GM12878 (cell line): ENCODE measurements at regions not wholly inside any gene's neighbourhood (a gene's known extent, or its start where the extent isn't known, plus 50 kb on each side); places are given as distances from the start of the nearest gene placed in this dataset.
A peak's percentile ranks its signal among the peaks of the same experiment; 100 is the strongest.

Experiments used
- ATAC-seq: fragments of 200-7000 bp; cut with Tn5 transposase; 3 replicates; pipeline ENCODE4 v1.9.1; 2020; ENCODE audit warnings: mild to moderate bottlenecking, moderate library complexity
- BruUV-seq: library from RNA; stranded (reverse); fragments of 400-500 nt; replicated peaks from 2 replicates; lab custom pipeline; 2021; lab: Mats Ljungman, UMichigan
- CTCF ChIA-PET: fragments of 300-600 bp; sonication (Branson Sonifier 250); formaldehyde crosslinking; extraction: SDS; loops from one replicate; lab custom pipeline; 2021; ENCODE audit warnings: inconsistent platforms; lab: Yijun Ruan, JAX
- POLR2A ChIA-PET: fragments of 350-600 bp; formaldehyde crosslinking; extraction: SDS; loops from one replicate; lab custom pipeline; 2021; ENCODE audit warnings: inconsistent platforms; lab: Charles Lee
- RAD21 ChIA-PET: fragments of 300-600 bp; sonication (Branson Sonifier 250); formaldehyde crosslinking; loops from one replicate; lab custom pipeline; 2023; ENCODE audit warnings: antibody characterized with exemption; ENCODE audit not compliant: unreplicated experiment; lab: Charles Lee
- SMC1A ChIA-PET: fragments of 300-600 bp; sonication (Branson Sonifier 250); formaldehyde crosslinking; loops from one replicate; lab custom pipeline; 2023; ENCODE audit not compliant: unreplicated experiment, uncharacterized antibody; lab: Charles Lee
- DNase-seq: peaks from one replicate; pipeline ENCODE4 v3.0.0-alpha.2; 2011; ENCODE audit warnings: low read depth, low spot score
- FAIRE-seq: peaks from 3 replicates; lab custom pipeline; 2011; peaks lifted over from hg19 to GRCh38; lab: Jason Lieb, UNC
- H2AFZ ChIP-seq: 2 replicates; pipeline ENCODE4 v1.6.0; 2011; ENCODE audit warnings: low read depth, low read length, control low read depth; ENCODE audit not compliant: control insufficient read depth
- H3K27ac ChIP-seq: 2 replicates; pipeline ENCODE4 v1.5.1; 2011; ENCODE audit warnings: control low read depth; ENCODE audit not compliant: control insufficient read depth, insufficient read depth
- H3K27me3 ChIP-seq, 2 experiments: replicated peaks in 1 of 2; 2 replicates each; pipeline versions ENCODE4 v1.6.0 to v1.6.1; 2011; ENCODE audit warnings: low read length in 1 of 2; ENCODE audit not compliant: control insufficient read depth in 2 of 2, insufficient read depth in 2 of 2
- H3K36me3 ChIP-seq, 2 experiments: 2 replicates each; pipeline ENCODE4 v1.5.1; 2011; ENCODE audit warnings: low read length in 1 of 2; ENCODE audit not compliant: control insufficient read depth in 2 of 2, insufficient read depth in 2 of 2
- H3K4me1 ChIP-seq: 2 replicates; pipeline ENCODE4 v1.6.1; 2011; ENCODE audit warnings: mild to moderate bottlenecking, low read length, moderate library complexity, mixed read lengths; ENCODE audit not compliant: control insufficient read depth, insufficient read depth
- H3K4me2 ChIP-seq: 2 replicates; pipeline ENCODE4 v1.6.0; 2011; ENCODE audit warnings: control low read depth; ENCODE audit not compliant: control insufficient read depth, insufficient read depth
- H3K4me3 ChIP-seq: fragments of 200-600 bp; sonication (generic); 2 replicates; pipeline ENCODE4 v1.5.1; 2016
- H3K79me2 ChIP-seq: 2 replicates; pipeline ENCODE4 v1.6.0; 2011; ENCODE audit warnings: low read length; ENCODE audit not compliant: control insufficient read depth, insufficient read depth
- H3K9ac ChIP-seq: 2 replicates; pipeline ENCODE4 v1.8.0; 2011; ENCODE audit warnings: low read length, control low read depth, mixed read lengths; ENCODE audit not compliant: control insufficient read depth, insufficient read depth
- H3K9me3 ChIP-seq: replicated peaks from 3 replicates; pipeline ENCODE4 v1.5.1; 2011; ENCODE audit warnings: mild to moderate bottlenecking, low read length; ENCODE audit not compliant: control insufficient read depth, insufficient read depth
- H4K20me1 ChIP-seq: 2 replicates; pipeline ENCODE4 v1.6.0; 2011; ENCODE audit not compliant: control insufficient read depth, insufficient read depth
- BMI1 ChIP-seq: fragments of 450-650 bp; IDR thresholded peaks from 2 replicates; pipeline ENCODE4 v1.6.1; 2016; ENCODE audit warnings: mild to moderate bottlenecking, moderate library complexity, borderline replicate concordance
- BRCA1 ChIP-seq: IDR thresholded peaks from 2 replicates; pipeline ENCODE4 v1.6.1; 2011; ENCODE audit warnings: low read depth, low read length, improper control_type of control experiment
- FOXK2 ChIP-seq: fragments of 450-650 bp; IDR thresholded peaks from 2 replicates; pipeline ENCODE4 v1.6.1; 2017; ENCODE audit warnings: mild to moderate bottlenecking, moderate library complexity
- IKZF2 ChIP-seq, 2 experiments: fragments of 450-650 bp; IDR thresholded peaks; 2 replicates each; pipeline ENCODE4 v1.6.1; 2017; ENCODE audit warnings: mild to moderate bottlenecking in 2 of 2, moderate library complexity in 2 of 2
- MEF2B ChIP-seq: fragments of 450-650 bp; IDR thresholded peaks from 2 replicates; pipeline ENCODE4 v1.6.1; 2018; ENCODE audit warnings: mild to moderate bottlenecking, moderate library complexity; ENCODE audit not compliant: partially characterized antibody, poor library complexity, severe bottlenecking
- NFIC ChIP-seq: IDR thresholded peaks from 2 replicates; pipeline ENCODE4 v1.6.1; 2012; ENCODE audit warnings: low read depth, mild to moderate bottlenecking, inconsistent platforms, low read length, moderate library complexity
- NR2C1 ChIP-seq: fragments of 450-650 bp; IDR thresholded peaks from 2 replicates; pipeline ENCODE4 v1.6.1; 2017; ENCODE audit warnings: antibody characterized with exemption, mild to moderate bottlenecking, moderate library complexity
- PML ChIP-seq: IDR thresholded peaks from 2 replicates; pipeline ENCODE4 v1.6.1; 2012; ENCODE audit warnings: low read length, inconsistent platforms
- POLR2AphosphoS5 ChIP-seq: IDR thresholded peaks from 2 replicates; pipeline ENCODE4 v1.6.1; 2011; ENCODE audit warnings: mild to moderate bottlenecking, low read length, inconsistent platforms
- RUNX3 ChIP-seq: IDR thresholded peaks from 2 replicates; pipeline ENCODE4 v1.6.1; 2012; ENCODE audit warnings: low read length, inconsistent platforms
- TBL1XR1 ChIP-seq: IDR thresholded peaks from 2 replicates; pipeline ENCODE4 v1.6.1; 2012; ENCODE audit warnings: low read depth, low read length, improper control_type of control experiment
- WGBS: methylation state at CpG from one replicate; pipeline ENCODE4 v1.1.6; 2016; ENCODE audit warnings: low lambda C conversion rate; ENCODE audit not compliant: insufficient replicate concordance, insufficient coverage; ENCODE audit errors: missing lambda C conversion rate; 5-methylcytosine and 5-hydroxymethylcytosine counted together
- in situ Hi-C: fragments of 300-500 bp; cut with MboI; formaldehyde crosslinking; loops from 9 replicates; pipeline ENCODE4 v1.14.3; 2018; ENCODE audit warnings: mixed read lengths
- intact Hi-C: fragments of 100-400 bp; cut with micrococcal nuclease; formaldehyde crosslinking; loops from one replicate; pipeline ENCODE4 v1.14.2; 2022; ENCODE audit not compliant: unreplicated experiment
- TF ChIP-seq, protein P1 (sequence below): fragments of 450-650 bp; IDR thresholded peaks from 2 replicates; pipeline ENCODE4 v1.6.1; 2018; ENCODE audit warnings: mild to moderate bottlenecking, low read depth, moderate library complexity; ENCODE audit not compliant: partially characterized antibody
- TF ChIP-seq, protein P2 (sequence below): fragments of 450-650 bp; IDR thresholded peaks from 2 replicates; pipeline ENCODE4 v1.6.1; 2017; ENCODE audit warnings: antibody characterized with exemption, mild to moderate bottlenecking, moderate library complexity
- TF ChIP-seq, protein P3 (sequence below): fragments of 450-650 bp; formaldehyde crosslinking; IDR thresholded peaks from 2 replicates; pipeline ENCODE4 v1.5.0; 2022; ENCODE audit warnings: mild to moderate bottlenecking, missing genetic modification characterization
- TF ChIP-seq, protein P4 (sequence below): fragments of 450-650 bp; IDR thresholded peaks from 2 replicates; pipeline ENCODE4 v1.6.1; 2017; ENCODE audit warnings: low read depth, mild to moderate bottlenecking, moderate library complexity

DNA sequence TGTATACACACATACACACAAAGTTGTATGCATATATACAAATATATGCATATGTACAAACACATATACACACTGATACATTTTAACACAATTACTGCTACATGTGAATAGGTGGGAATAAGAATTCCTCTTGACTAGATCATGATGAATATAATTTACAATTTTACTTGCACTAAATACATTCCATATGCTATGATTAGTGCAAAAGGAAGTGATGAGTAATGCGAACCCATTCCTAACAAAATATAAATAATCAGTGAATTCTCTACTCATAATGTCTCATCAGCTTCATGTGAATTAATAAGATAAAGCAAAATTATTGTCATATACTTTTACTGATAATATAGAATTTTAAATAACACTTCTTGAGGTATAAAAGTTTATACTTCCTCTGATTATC lies 1077.3 kb upstream of the PCDH10 start:
- RAD21 ChIA-PET = no interaction called here
- in situ Hi-C loops (no loop called here), intact Hi-C loops (no loop called here)
- no peaks in the 10 kb centered on the region for H3K27me3 ChIP-seq
- 29% methylated on average over 1 of the region's 1 CpG for WGBS
- no peak overlapping the region for H3K27ac ChIP-seq
- no peaks in the 10 kb centered on the region for H4K20me1 ChIP-seq
- H3K9ac ChIP-seq = no peak overlapping the region
- POLR2A ChIA-PET = no interaction called here
- SMC1A ChIA-PET = no interaction called here
- H3K9me3 ChIP-seq = no peaks in the 10 kb centered on the region
- TF ChIP-seq, protein P1, sequence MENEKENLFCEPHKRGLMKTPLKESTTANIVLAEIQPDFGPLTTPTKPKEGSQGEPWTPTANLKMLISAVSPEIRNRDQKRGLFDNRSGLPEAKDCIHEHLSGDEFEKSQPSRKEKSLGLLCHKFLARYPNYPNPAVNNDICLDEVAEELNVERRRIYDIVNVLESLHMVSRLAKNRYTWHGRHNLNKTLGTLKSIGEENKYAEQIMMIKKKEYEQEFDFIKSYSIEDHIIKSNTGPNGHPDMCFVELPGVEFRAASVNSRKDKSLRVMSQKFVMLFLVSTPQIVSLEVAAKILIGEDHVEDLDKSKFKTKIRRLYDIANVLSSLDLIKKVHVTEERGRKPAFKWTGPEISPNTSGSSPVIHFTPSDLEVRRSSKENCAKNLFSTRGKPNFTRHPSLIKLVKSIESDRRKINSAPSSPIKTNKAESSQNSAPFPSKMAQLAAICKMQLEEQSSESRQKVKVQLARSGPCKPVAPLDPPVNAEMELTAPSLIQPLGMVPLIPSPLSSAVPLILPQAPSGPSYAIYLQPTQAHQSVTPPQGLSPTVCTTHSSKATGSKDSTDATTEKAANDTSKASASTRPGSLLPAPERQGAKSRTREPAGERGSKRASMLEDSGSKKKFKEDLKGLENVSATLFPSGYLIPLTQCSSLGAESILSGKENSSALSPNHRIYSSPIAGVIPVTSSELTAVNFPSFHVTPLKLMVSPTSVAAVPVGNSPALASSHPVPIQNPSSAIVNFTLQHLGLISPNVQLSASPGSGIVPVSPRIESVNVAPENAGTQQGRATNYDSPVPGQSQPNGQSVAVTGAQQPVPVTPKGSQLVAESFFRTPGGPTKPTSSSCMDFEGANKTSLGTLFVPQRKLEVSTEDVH = no peak
- TF ChIP-seq TBL1XR1 (no peak), RUNX3 (no peak), NR2C1 (no peak), PML (no peak), MEF2B (no peak), BRCA1 (no peak), NFIC (no peak), POLR2AphosphoS5 (no peak), BMI1 (no peak), IKZF2 (IDR thresholded peaks at IDR 0.05) (no peak), FOXK2 (no peak)
- TF ChIP-seq, protein P2, sequence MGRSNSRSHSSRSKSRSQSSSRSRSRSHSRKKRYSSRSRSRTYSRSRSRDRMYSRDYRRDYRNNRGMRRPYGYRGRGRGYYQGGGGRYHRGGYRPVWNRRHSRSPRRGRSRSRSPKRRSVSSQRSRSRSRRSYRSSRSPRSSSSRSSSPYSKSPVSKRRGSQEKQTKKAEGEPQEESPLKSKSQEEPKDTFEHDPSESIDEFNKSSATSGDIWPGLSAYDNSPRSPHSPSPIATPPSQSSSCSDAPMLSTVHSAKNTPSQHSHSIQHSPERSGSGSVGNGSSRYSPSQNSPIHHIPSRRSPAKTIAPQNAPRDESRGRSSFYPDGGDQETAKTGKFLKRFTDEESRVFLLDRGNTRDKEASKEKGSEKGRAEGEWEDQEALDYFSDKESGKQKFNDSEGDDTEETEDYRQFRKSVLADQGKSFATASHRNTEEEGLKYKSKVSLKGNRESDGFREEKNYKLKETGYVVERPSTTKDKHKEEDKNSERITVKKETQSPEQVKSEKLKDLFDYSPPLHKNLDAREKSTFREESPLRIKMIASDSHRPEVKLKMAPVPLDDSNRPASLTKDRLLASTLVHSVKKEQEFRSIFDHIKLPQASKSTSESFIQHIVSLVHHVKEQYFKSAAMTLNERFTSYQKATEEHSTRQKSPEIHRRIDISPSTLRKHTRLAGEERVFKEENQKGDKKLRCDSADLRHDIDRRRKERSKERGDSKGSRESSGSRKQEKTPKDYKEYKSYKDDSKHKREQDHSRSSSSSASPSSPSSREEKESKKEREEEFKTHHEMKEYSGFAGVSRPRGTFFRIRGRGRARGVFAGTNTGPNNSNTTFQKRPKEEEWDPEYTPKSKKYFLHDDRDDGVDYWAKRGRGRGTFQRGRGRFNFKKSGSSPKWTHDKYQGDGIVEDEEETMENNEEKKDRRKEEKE = no peak
- TF ChIP-seq, protein P3, sequence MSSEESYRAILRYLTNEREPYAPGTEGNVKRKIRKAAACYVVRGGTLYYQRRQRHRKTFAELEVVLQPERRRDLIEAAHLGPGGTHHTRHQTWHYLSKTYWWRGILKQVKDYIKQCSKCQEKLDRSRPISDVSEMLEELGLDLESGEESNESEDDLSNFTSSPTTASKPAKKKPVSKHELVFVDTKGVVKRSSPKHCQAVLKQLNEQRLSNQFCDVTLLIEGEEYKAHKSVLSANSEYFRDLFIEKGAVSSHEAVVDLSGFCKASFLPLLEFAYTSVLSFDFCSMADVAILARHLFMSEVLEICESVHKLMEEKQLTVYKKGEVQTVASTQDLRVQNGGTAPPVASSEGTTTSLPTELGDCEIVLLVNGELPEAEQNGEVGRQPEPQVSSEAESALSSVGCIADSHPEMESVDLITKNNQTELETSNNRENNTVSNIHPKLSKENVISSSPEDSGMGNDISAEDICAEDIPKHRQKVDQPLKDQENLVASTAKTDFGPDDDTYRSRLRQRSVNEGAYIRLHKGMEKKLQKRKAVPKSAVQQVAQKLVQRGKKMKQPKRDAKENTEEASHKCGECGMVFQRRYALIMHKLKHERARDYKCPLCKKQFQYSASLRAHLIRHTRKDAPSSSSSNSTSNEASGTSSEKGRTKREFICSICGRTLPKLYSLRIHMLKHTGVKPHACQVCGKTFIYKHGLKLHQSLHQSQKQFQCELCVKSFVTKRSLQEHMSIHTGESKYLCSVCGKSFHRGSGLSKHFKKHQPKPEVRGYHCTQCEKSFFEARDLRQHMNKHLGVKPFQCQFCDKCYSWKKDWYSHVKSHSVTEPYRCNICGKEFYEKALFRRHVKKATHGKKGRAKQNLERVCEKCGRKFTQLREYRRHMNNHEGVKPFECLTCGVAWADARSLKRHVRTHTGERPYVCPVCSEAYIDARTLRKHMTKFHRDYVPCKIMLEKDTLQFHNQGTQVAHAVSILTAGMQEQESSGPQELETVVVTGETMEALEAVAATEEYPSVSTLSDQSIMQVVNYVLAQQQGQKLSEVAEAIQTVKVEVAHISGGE = no peak
- TF ChIP-seq, protein P4, sequence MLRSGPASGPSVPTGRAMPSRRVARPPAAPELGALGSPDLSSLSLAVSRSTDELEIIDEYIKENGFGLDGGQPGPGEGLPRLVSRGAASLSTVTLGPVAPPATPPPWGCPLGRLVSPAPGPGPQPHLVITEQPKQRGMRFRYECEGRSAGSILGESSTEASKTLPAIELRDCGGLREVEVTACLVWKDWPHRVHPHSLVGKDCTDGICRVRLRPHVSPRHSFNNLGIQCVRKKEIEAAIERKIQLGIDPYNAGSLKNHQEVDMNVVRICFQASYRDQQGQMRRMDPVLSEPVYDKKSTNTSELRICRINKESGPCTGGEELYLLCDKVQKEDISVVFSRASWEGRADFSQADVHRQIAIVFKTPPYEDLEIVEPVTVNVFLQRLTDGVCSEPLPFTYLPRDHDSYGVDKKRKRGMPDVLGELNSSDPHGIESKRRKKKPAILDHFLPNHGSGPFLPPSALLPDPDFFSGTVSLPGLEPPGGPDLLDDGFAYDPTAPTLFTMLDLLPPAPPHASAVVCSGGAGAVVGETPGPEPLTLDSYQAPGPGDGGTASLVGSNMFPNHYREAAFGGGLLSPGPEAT = no peak
- H3K4me1 ChIP-seq = no peaks in the 10 kb centered on the region
- no peak overlapping the region for H3K4me2 ChIP-seq
- H3K36me3 ChIP-seq = no peaks in the 10 kb centered on the region
- H2AFZ ChIP-seq = no peak overlapping the region
- no peak for ATAC-seq
- BruUV-seq = no TSS peak
- no peak for DNase-seq
- CTCF ChIA-PET = no interaction called here
- no peaks in the 10 kb centered on the region for H3K79me2 ChIP-seq
- no peak overlapping the region for H3K4me3 ChIP-seq
- FAIRE-seq = peak; percentile 81
